Thymus (tissue), 11 donors: ENCODE measurements at regions not wholly inside any gene's neighbourhood (a gene's known extent, or its start where the extent isn't known, plus 50 kb on each side); places are given as distances from the start of the nearest gene placed in this dataset.

Source experiments
- DNase-seq, 9 donors: peaks; one replicate each; pipeline ENCODE4 v3.0.0-alpha.2; 2013; ENCODE audit warnings: low spot score in 9 of 9, low read depth in 6 of 9, missing footprints in 1 of 9
- H3K27ac ChIP-seq, 2 donors: one replicate each; pipeline ENCODE4 v1.5.1; 2013; ENCODE audit warnings: control low read depth in 1 of 2, low read depth in 1 of 2, low read length in 1 of 2, mild to moderate bottlenecking in 1 of 2, moderate library complexity in 1 of 2
- H3K27me3 ChIP-seq, 2 donors: one replicate each; pipeline ENCODE4 v1.5.1; 2013; ENCODE audit warnings: low read length in 1 of 2; ENCODE audit not compliant: control insufficient read depth in 2 of 2, insufficient read depth in 1 of 2
- H3K36me3 ChIP-seq, 2 donors: one replicate each; pipeline ENCODE4 v1.5.1; 2013; ENCODE audit warnings: low read length in 1 of 2, mild to moderate bottlenecking in 1 of 2, moderate library complexity in 1 of 2; ENCODE audit not compliant: control insufficient read depth in 2 of 2, insufficient read depth in 2 of 2
- H3K4me1 ChIP-seq, 2 donors: one replicate each; pipeline ENCODE4 v1.5.1; 2013; ENCODE audit warnings: low read length in 2 of 2; ENCODE audit not compliant: control insufficient read depth in 2 of 2, insufficient read depth in 2 of 2
- H3K4me3 ChIP-seq, 2 donors: one replicate each; pipeline ENCODE4 v1.5.1; 2013; ENCODE audit warnings: low read length in 2 of 2, control low read depth in 1 of 2, mild to moderate bottlenecking in 1 of 2
- H3K9me3 ChIP-seq, 2 donors: one replicate each; pipeline ENCODE4 v1.5.1; 2013; ENCODE audit warnings: low read length in 1 of 2, mild to moderate bottlenecking in 1 of 2; ENCODE audit not compliant: control insufficient read depth in 2 of 2, insufficient read depth in 1 of 2
- WGBS: extraction: QIAGEN DNeasy Blood & Tissue Kit; methylation state at CpG from one replicate; pipeline ENCODE4 v1.1.7; 2013; 5-methylcytosine and 5-hydroxymethylcytosine counted together
- donor health status: healthy.

- no peaks in the 10 kb centered on the region for H3K4me1 ChIP-seq
- no peaks in the 10 kb centered on the region for H3K36me3 ChIP-seq
- DNase-seq: no peak
- H3K27ac ChIP-seq: no peak overlapping the region
- H3K4me3 ChIP-seq: no peak overlapping the region
- no peaks in the 10 kb centered on the region for H3K9me3 ChIP-seq
- no peaks in the 10 kb centered on the region for H3K27me3 ChIP-seq
These were observed 213.8 kb upstream of the RADX start for GRCh38 chrX:106397788-106398538.

GRCh38 chrX:106401965-106402559 lies 209.7 kb upstream of the RADX start:
- Histone ChIP-seq H3K27ac (no peak overlapping the region), H3K4me1 (no peaks in the 10 kb centered on the region), H3K36me3 (no peaks in the 10 kb centered on the region), H3K9me3 (no peaks in the 10 kb centered on the region), H3K27me3 (no peaks in the 10 kb centered on the region), H3K4me3 (no peak overlapping the region)
- WGBS: 94% methylated on average over 10 of the region's 10 CpGs
- no peak for DNase-seq

GRCh38 chrX:106404512-106404911 lies 207.3 kb upstream of the RADX start:
- Histone ChIP-seq H3K4me3 (no peak overlapping the region), H3K36me3 (no peaks in the 10 kb centered on the region), H3K27ac (no peak overlapping the region), H3K27me3 (no peaks in the 10 kb centered on the region), H3K4me1 (no peaks in the 10 kb centered on the region), H3K9me3 (no peaks in the 10 kb centered on the region)
- 92% methylated on average over 1 of the region's 1 CpG for WGBS
- DNase-seq: no peak

GRCh38 chrX:106415276-106415895 lies 196.4 kb upstream of the RADX start:
- peak in 2 of 9 donors; percentile 4 to 6 for DNase-seq
- H3K4me3 ChIP-seq: no peak overlapping the region
- WGBS: 48% methylated on average over 2 of the region's 2 CpGs
- H3K9me3 ChIP-seq: no peaks in the 10 kb centered on the region
- H3K4me1 ChIP-seq: no peaks in the 10 kb centered on the region
- no peak overlapping the region for H3K27ac ChIP-seq
- no peaks in the 10 kb centered on the region for H3K27me3 ChIP-seq
- H3K36me3 ChIP-seq: no peaks in the 10 kb centered on the region

GRCh38 chrX:106436691-106437090 lies 175.1 kb upstream of the RADX start:
- Histone ChIP-seq H3K4me1 (no peaks in the 10 kb centered on the region), H3K27me3 (no peaks in the 10 kb centered on the region), H3K27ac (no peak overlapping the region), H3K4me3 (no peak overlapping the region), H3K36me3 (no peaks in the 10 kb centered on the region), H3K9me3 (no peaks in the 10 kb centered on the region)
- DNase-seq: no peak
- WGBS: 90% methylated on average over 4 of the region's 4 CpGs

- WGBS: 65% methylated on average over 3 of the region's 3 CpGs
- no peak overlapping the region for H3K4me3 ChIP-seq
- H3K27me3 ChIP-seq: no peaks in the 10 kb centered on the region
- no peaks in the 10 kb centered on the region for H3K36me3 ChIP-seq
- no peaks in the 10 kb centered on the region for H3K4me1 ChIP-seq
- H3K27ac ChIP-seq: no peak overlapping the region
- H3K9me3 ChIP-seq: no peaks in the 10 kb centered on the region
- DNase-seq: no peak
These were observed 174.4 kb upstream of the RADX start for GRCh38 chrX:106437407-106437806.

GRCh38 chrX:106450405-106450804 lies 161.4 kb upstream of the RADX start:
- Histone ChIP-seq H3K36me3 (no peaks in the 10 kb centered on the region), H3K4me1 (no peaks in the 10 kb centered on the region), H3K27ac (no peak overlapping the region), H3K9me3 (no peaks in the 10 kb centered on the region), H3K27me3 (no peaks in the 10 kb centered on the region), H3K4me3 (no peak overlapping the region)
- no peak for DNase-seq
- WGBS: 78% methylated on average over 2 of the region's 2 CpGs

GRCh38 chrX:106451933-106452332 lies 159.8 kb upstream of the RADX start:
- Histone ChIP-seq H3K27ac (no peak overlapping the region), H3K9me3 (no peaks in the 10 kb centered on the region), H3K36me3 (no peaks in the 10 kb centered on the region), H3K4me1 (no peaks in the 10 kb centered on the region), H3K27me3 (no peaks in the 10 kb centered on the region), H3K4me3 (no peak overlapping the region)
- 97% methylated on average over 2 of the region's 2 CpGs for WGBS
- DNase-seq: no peak

- Histone ChIP-seq H3K9me3 (no peaks in the 10 kb centered on the region), H3K27ac (no peak overlapping the region), H3K4me1 (no peaks in the 10 kb centered on the region), H3K4me3 (no peak overlapping the region), H3K27me3 (no peaks in the 10 kb centered on the region), H3K36me3 (no peaks in the 10 kb centered on the region)
- 13% methylated on average over 1 of the region's 1 CpG for WGBS
- DNase-seq: no peak
These were observed 156.8 kb upstream of the RADX start for GRCh38 chrX:106454991-106455390.
